Left ventricle myocardium superior (tissue), 1 donor: ENCODE measurements at regions not wholly inside any gene's neighbourhood (a gene's known extent, or its start where the extent isn't known, plus 50 kb on each side); places are given as distances from the start of the nearest gene placed in this dataset.
"Not testable (repeated sequence)": the region's sequence is repeated elsewhere in the genome, so short reads cannot be mapped to it uniquely, and the experiment has no call there.

ENCODE experiments used
- ATAC-seq: fragments of 200-7000 bp; cut with Tn5 transposase; one replicate; pipeline ENCODE4 v1.9.1; 2020; ENCODE audit warnings: mild to moderate bottlenecking, moderate library complexity
- DNase-seq: peaks from one replicate; pipeline ENCODE4 v3.0.0-alpha.2; 2020
- intact Hi-C: fragments of 100-400 bp; cut with micrococcal nuclease; formaldehyde crosslinking; loops from one replicate; pipeline ENCODE4 v1.11.0; 2022
- donor health status: DM: no; HTN: yes; CAD: no; lungs with severe emphysema.

DNA sequence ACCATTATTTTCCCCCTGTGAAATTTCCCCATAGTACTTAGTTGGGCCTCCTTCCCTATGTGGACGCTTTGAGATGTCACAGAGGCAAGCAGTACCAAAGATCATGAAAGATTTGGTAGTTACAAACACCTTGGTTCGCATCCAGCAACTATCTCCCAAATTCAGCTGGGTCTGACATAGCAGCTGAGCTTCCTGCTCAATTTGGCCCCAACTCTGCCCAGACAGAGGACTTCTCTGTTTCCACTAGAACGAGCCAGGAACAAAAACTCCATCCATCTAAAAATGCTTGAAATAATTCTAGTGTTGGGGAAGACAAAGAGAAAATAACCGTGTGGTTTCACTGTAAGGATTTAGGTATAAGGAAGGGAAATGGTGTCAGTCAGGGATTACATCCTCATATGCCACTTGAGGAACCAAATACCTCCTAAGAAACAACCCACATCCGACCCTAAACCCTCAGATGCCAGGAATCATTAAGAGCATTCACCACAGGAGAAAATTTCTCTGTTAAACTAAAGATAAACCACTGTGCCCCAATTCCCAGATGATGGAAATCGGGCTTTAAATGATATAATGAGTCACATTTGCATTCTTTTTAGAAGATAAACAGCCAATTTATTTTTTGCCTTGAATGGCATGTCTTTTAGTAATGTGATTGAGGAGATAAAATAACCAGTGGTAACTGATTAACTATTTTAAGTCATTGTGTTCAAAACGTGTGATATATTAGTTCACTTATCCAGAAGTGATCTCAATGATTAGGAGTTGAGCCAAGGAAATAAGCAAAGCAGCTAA lies 103.7 kb upstream of the IFNG-AS1 start:
- DNase-seq (no peak), ATAC-seq (peak; percentile 76)
- intact Hi-C loops, result no loop called here

DNA sequence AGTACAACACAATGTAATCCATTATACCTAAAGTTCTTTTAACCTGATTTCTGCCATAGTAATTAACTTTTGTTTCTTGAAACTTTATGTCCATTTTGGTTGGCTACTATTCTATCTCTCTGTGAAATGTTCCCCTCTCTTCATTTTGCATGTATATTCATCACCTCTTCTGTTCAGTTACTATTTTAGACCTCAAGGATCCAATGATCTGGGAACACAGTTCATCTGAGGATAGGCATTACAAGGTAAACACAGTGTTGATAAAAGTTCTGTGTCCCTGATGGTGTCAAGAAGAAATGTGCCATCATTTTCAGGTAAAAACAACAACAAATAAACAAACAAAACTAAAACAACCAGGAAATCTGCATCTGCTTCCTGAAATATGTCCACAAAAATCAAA lies 102.2 kb upstream of the IFNG-AS1 start:
- DNase-seq, result no peak
- intact Hi-C loops, result no loop called here
- peak; percentile 68 for ATAC-seq

DNA sequence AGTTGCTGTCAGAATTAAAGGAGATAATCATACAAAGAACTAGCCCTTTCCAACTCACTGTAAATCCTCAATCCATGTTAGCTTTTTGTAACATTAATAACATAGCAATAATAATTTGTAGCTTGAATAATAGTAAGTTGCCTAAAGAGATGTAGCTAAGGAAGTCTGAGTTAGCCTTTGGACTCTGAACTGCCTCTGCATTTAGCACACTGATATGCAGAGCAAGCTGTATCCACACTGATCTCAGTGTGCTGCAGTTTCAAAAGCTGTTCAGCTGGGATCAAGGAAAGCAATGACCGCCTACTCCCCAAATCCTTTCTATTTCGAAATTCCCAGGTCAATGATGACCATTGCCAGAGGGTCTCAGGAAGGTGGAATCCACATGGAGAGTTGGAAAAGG lies 99.3 kb upstream of the IFNG-AS1 start:
- ATAC-seq (no peak), DNase-seq (no peak)
- intact Hi-C loops, result no loop called here

DNA sequence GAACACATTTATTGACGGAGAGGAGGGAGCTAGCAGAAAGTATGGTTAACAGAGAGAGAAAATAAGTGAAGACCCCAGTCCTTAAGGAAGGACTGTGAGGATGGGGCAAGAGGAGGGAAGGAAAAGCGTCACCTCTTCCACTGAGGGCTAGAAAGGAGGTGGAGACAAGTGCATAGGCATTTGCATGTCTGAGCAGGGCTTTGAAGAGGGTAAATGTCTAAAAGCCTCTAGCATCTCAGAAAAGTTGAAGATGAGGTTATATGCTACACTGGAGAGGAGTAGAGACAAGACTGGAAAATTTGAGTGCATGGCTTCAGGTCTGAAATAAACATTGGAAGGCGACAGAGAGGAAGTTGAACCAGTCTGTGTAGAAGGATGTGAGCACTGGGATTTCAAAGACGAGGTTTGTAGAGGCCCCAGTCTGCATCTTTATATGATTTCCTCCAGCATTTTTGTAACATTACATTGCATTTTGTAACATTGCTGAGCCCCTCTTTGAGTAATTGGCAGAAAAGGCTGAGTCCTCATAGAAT lies 98.5 kb upstream of the IFNG-AS1 start:
- intact Hi-C loops, result no loop called here
- no peak for ATAC-seq
- no peak for DNase-seq

DNA sequence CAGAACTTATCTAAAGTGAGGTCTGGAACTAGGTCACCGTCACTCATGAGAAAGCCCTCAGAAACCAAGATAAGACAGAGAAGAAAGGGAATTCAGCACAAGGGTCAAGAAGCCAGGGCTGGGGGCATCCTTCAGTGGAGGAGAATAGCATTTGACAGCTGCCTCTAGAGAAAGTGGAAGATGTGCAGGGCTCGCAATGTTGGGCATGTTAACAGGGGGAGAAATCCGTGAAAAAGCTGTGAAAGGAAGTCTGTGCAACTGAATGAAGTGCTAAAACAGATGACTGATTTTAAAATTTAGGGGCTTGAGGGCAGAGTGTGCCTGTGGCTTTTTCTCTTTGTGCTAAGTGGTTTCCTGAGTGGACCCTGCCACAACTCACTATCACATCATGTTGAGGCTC lies 97.7 kb upstream of the IFNG-AS1 start:
- intact Hi-C loops, result no loop called here
- DNase-seq (no peak), ATAC-seq (no peak)

DNA sequence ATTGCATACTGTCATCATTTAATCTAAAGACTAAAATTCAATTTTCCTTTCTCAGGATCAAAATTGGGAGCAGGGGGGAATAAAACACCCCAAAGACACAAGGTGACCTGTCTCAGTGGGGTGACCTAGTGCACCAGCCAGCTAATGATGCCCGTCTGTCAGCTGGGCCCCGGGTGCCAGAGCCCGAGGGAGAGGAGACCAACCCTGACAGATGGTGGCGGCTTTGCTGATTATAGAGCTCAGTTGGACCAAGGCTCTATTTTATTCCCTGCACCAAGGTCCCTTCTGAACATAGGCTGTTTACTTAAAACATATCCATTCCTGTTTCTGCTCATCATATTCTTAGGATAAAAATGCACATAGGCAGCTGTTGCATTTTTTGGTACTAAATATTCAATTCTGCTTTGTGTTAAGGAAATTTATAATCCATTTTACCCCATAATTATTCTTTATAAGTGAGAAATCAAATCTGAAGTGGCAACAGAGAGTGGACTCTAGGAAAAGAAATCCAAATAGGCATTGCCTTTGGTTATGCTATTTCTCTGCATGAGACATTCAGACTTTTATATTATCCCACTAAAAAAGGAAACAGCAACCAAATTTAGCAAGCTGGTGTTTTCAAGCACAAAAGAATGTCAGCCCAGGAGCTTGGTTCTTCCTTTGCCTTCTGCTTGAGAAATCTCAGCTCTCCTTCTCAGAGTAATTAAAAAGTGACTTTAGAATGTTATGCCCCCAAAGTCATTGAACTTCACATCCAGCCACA lies 96.8 kb upstream of the IFNG-AS1 start:
- intact Hi-C loops, result no loop called here
- no peak for DNase-seq
- ATAC-seq, result no peak

DNA sequence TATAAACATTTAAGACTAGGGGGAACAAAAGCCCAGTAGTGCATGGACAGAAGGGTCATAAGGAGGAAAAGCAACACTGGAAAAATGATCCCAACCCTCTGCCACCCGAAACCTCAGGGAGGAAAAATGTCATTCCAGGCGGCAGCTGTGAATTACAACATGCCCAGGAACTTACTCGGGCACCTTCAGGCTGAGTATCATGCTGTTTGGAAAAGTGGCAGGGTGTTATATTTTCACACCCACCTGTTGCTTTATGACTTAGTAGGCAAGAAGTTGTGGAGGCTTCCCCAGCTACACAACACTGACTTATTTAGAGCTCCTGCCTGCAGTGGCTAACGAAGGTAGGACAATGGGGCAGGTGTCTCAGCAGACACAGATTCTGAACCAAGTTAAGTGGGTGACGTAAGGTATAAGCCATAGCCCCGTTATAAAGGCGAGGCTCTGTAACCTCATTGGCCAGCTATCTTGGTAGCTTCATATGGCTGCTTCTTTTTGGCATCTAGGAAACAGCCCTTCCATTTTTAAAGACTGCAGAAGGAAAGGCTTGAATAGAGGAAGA lies 96.1 kb upstream of the IFNG-AS1 start:
- ATAC-seq (no peak), DNase-seq (no peak)
- intact Hi-C loops, result no loop called here

DNA sequence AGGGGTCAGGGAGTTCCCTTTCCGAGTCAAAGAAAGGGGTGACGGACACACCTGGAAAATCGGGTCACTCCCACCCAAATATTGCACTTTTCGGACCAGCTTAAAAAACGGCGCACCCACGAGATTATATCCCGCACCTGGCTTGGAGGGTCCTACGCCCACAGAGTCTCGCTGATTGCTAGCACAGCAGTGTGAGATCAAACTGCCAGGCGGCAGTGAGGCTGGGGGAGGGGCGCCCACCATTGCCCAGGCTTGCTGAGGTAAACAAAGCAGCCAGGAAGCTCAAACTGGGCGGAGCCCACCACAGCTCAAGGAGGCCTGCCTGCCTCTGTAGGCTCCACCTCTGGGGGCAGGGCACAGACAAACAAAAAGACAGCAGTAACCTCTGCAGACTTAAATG lies 88.8 kb upstream of the IFNG-AS1 start:
- intact Hi-C loops, DNase-seq, ATAC-seq: not testable (repeated sequence)

DNA sequence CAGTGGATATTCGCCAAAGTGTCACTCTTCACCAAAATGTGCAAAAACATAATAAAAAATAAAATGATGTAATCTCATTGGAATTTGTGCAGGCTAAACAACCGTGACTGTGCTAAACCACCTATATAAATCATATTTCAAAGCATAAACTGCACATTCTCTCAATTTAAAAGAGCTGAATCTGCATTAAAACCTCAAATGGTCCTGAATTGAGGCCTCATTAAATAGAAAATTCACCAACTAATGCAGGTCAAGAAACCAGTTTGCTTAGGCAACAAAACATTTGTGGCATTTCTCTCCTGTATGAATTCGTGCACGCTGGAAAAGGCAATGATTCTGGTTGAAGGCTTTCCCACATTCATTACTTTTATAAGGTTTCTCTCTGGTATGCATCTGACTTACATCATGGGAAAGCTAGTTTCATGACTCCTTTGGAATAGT lies 80.1 kb upstream of the IFNG-AS1 start:
- ATAC-seq (no peak), DNase-seq (no peak)
- intact Hi-C loops, result no loop called here

DNA sequence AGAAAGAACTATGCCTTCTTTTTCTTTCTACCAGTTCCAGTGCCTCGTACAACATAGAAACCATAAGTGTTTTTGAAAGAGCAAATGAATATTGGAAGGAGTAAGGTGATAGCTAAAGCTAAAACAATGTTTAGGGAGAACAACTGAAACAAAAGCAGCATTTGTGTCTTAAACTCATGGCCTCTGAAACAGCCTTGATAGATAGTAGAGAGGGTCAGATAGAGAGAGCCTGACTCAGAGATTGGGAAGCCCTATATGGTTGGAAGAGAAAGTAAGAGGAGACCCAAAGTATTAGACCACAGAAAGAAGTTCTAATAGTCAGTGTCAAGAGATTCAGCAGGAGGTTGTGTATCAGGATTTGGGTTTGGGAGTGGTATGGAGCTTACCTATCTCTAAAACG lies 79.6 kb upstream of the IFNG-AS1 start:
- DNase-seq (no peak), ATAC-seq (no peak)
- intact Hi-C loops, result no loop called here

DNA sequence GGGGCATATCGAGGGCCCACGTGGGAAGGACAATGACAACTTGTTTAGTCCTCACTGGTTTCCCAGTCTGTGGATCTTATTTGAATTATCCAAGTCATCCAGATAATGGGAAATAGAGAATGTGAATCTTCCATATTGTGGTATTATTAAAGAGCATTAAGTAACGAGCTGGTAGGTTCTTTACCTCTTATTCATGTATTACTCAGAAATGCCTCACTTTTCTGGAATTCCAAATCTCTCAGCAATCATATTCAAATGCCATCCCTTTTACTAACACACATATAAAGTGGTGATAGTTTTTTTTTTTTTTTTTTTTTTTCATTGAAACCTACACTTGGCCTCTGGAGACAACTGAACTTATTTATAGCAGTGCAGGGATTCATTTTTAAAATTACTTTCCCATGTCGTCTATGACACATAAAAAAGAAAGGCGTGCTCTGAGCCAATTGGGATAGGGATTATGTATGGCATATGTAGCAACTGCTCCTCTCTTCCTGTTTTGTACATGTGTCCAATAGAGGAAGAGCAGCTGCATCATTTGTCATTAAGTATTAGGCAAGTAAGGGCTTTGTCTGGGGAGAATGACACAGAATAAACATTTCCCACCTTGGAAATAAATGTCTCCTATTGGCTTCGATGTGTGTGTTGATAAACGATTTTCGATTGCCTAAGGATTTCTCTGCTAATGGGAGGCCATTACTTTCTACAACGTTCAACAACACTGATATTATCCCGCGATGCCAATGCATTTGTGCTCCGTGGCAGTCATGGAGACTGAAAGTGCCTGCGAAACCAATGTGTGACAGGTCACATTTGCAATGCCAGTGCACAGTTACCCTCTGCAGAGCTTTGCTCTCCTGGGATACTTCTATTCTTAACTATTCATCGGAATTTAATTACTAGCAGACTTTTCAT lies 78.6 kb upstream of the IFNG-AS1 start:
- ATAC-seq, result peak; percentile 73
- no peak for DNase-seq
- intact Hi-C loops, result no loop called here

DNA sequence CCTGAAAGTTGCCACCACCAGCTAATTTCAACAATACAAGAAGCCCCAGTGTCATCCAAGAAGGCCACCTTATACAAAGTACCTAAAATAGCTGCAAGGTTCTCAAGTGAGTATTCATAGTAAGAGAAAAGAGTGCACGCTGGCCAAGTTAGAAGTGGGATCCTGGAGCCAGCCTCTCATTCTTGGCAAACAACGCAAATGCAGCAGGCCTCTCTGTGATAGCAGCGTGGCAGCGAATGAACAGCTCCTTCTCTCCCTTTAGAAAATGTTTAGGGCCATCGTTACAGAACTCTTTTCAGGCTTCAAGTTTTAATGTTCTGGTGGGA lies 78.0 kb upstream of the IFNG-AS1 start:
- intact Hi-C loops, result no loop called here
- DNase-seq, result peak; percentile 52
- ATAC-seq, result peak; percentile 97

DNA sequence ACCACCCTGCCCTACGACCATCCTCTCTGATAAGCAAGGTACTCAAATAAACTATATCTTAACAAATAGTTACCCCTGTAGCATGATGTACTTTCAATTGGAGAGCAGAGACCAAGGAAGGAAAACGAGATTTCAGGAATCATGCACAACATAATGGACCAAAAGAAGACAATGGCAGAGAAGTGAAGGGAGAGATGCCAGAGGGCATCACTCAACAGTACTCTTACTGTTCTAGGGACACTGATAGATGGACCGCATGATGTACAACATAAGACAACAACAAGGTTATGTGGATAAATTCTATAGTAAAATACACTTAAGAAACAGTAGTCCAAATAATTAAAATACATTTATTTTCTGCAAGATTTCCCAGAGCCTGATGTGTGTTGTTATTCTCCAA lies 77.5 kb upstream of the IFNG-AS1 start:
- DNase-seq, result no peak
- intact Hi-C loops, result no loop called here
- ATAC-seq, result peak; percentile 61

DNA sequence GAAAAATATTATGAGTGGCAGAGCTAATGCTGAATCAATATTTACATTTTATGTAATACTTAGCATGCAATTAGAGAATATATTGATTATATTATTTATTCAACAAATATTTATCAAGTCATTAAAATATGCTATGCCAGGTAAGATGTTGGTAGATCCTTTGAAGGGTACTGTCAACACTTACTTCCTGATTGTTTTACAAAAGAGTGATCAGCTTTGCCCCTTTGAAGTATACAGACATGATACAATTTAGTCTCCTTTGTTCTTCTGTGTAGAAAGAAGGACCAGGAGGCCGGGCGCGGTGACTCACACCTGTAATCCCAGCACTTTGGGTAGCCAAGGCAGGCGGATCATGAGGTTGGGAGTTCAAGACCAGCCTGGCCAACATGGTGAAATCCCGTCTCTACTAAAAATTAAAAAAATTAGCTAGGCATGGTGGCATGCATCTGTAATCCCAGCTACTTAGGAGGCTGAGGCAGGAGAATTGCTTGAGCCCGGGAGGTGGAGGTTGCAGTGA lies 73.9 kb upstream of the IFNG-AS1 start:
- intact Hi-C loops, result no loop called here
- no peak for ATAC-seq
- no peak for DNase-seq

DNA sequence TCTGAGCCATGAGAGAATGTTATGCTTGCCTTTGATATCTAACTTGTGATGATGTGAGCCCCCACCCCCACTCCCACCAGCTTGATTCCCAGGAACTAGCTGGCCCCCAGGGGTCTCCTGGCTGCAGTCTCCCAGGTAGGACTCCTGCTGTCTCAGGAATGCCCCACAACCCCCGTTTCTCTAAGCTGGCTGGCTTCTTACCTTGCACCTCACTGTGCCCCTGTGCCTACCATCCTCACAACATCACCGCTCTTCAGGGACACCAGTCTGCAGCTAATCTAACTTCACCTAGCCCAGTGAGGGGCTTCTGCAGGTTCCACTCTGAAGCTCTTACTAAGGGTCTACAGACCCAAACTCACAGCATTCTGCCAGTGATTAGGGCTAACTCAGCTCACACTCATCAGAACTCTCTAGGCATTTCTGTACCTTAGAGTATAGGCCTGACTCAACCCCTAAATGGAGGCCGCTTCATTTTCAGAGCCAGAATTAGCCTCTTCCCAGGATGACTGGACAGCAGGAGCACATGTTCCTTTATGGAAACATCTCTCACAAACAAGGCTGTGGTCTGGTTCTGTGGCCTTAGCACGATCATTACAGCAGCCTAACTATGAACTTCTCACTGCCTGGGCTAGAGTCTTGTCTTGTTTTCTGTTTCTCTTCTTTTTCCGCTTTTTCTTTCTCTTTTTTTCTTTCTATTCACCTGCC lies 72.8 kb upstream of the IFNG-AS1 start:
- ATAC-seq (no peak), DNase-seq (no peak)
- intact Hi-C loops, result no loop called here

DNA sequence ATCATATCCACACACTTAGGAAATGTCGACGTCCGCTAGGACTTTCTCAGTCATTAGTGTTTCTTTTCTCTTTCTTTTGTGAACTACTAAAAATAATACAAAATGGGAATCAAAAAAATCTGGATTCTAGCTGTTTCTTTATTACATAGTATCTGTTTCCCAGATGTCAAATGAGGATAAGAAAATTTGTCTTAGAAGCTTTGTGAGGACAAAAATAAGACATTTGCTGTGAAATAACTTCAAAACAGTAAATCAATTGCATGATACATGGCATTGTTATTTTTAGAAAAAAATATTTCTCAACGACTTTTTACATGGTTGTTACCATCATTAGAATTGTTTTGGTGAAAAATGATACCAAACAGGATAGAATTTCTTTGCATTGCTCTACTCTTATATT lies 71.4 kb upstream of the IFNG-AS1 start:
- DNase-seq (no peak), ATAC-seq (no peak)
- intact Hi-C loops, result no loop called here

DNA sequence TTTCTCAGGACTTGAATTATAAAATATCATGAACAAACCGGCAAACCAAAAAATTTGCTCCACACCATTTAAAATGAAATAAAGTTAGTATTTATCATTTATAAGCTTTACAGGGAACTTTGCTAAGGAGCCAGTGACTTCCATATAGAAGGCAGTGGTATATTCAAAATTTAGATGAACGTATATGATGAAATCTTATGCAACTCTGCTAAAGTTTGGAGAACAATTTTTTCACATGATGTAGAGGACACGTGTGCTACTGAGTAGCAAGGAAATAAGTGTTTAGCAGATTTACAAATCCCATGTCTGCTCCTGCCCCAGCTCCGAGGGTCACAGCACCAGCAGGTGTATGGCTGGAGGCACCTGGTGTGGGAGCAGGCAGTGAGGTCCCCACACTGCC lies 70.8 kb upstream of the IFNG-AS1 start:
- ATAC-seq (no peak), DNase-seq (no peak)
- intact Hi-C loops, result no loop called here

DNA sequence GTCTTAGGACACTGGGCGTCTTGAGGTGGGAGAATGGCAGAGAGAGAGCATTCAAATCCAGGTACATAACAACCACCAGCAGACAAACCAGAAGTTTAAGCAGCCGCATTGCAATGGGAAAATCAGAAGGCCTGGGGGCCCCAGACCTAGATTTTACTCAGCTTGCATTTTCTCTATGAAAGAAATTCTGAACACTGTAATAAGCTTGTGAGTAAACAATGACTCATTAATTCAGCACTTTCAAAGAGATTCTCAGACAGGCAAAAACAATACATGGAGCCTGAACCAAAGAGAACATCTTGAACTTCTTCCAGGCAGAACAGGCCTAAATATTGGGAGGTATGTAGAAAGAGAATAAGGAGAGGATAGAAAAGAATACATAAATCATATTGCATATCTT lies 69.8 kb upstream of the IFNG-AS1 start:
- intact Hi-C loops, result no loop called here
- DNase-seq (no peak), ATAC-seq (no peak)

DNA sequence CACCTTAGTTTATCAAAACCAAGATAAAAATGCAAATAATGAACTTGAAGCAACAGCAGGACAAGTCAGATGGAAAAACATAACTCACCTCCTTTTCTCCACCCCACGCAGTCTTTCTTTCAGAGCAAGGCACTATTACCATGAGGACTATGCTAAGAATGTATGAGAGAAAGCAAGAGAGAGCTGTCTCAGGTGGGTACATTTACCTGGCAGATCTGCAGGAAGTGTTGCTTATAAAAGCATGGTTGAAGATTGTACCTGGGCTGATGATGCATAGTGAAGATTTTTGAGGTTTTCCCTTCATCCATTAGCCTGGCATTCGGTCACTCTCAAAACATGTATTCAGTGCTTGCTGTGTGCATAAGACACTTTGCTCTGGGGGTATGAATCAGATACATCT lies 68.8 kb upstream of the IFNG-AS1 start:
- intact Hi-C loops, result no loop called here
- no peak for ATAC-seq

More for the DNA sequence above, 68.8 kb upstream of the IFNG-AS1 start:
- DNase-seq, result no peak
